GM12864 (cell line): ENCODE measurements at regions not wholly inside any gene's neighbourhood (a gene's known extent, or its start where the extent isn't known, plus 50 kb on each side); places are given as distances from the start of the nearest gene placed in this dataset.

Experiments used
- DNase-seq: peaks from one replicate; pipeline ENCODE4 v3.0.0-alpha.2; 2011; ENCODE audit warnings: low read depth
- H3K4me3 ChIP-seq: 2 replicates; pipeline ENCODE4 v1.5.1; 2011; ENCODE audit warnings: mild to moderate bottlenecking, low read depth, low read length, control low read depth
- TF ChIP-seq, protein P1 (sequence below): IDR thresholded peaks from 2 replicates; pipeline ENCODE4 v1.5.1; 2011; ENCODE audit warnings: low read depth, mild to moderate bottlenecking, moderate library complexity, low read length, control low read depth, inconsistent platforms; ENCODE audit errors: missing control alignments

GRCh38 chr20:60976913-60977312 is 275.1 kb upstream of the CDH4 start:
- DNase-seq, result no peak
- H3K4me3 ChIP-seq, result no peak overlapping the region
- TF ChIP-seq, protein P1, sequence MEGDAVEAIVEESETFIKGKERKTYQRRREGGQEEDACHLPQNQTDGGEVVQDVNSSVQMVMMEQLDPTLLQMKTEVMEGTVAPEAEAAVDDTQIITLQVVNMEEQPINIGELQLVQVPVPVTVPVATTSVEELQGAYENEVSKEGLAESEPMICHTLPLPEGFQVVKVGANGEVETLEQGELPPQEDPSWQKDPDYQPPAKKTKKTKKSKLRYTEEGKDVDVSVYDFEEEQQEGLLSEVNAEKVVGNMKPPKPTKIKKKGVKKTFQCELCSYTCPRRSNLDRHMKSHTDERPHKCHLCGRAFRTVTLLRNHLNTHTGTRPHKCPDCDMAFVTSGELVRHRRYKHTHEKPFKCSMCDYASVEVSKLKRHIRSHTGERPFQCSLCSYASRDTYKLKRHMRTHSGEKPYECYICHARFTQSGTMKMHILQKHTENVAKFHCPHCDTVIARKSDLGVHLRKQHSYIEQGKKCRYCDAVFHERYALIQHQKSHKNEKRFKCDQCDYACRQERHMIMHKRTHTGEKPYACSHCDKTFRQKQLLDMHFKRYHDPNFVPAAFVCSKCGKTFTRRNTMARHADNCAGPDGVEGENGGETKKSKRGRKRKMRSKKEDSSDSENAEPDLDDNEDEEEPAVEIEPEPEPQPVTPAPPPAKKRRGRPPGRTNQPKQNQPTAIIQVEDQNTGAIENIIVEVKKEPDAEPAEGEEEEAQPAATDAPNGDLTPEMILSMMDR, result no peak

- TF ChIP-seq, protein P1, result no peak
- H3K4me3 ChIP-seq, result no peak overlapping the region
- DNase-seq, result no peak
These were observed 274.2 kb upstream of the CDH4 start for GRCh38 chr20:60977901-60978300.

- H3K4me3 ChIP-seq, result no peak overlapping the region
- no peak for DNase-seq
- TF ChIP-seq, protein P1, result no peak
These were observed 267.4 kb upstream of the CDH4 start for GRCh38 chr20:60984666-60985065.

DNA sequence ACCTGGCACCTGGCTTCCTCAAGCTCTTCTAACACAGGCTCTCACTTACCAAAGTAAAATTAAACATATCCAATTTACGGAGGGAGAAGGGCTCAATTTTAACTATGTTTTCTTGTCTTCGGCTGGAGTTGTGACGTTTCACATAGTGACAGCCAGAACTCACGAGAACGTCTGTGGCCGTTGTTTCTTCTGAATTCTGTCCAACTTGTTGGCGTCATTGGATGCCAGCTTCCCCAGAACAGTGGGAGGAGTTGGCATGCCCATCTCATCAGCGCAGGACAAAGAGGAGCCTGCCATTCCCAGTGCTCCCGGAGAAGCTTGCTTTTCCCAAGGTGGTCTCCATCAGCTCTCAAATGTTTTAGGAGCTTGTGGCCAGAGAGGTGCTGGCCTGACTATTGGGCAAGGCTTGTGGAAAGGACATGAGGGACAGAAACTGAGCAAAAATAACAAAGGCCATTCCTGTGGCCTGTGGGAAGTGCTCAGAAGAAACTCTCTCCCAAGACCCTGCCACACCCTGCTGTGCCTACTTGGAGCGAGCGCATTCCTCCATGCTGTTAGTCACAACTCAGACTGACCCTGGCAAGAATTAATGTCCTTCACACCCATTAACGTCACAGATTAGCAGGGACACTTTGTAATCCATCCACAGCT is 265.4 kb upstream of the CDH4 start:
- DNase-seq, result no peak
- H3K4me3 ChIP-seq, result no peak overlapping the region
- TF ChIP-seq, protein P1, result no peak

DNA sequence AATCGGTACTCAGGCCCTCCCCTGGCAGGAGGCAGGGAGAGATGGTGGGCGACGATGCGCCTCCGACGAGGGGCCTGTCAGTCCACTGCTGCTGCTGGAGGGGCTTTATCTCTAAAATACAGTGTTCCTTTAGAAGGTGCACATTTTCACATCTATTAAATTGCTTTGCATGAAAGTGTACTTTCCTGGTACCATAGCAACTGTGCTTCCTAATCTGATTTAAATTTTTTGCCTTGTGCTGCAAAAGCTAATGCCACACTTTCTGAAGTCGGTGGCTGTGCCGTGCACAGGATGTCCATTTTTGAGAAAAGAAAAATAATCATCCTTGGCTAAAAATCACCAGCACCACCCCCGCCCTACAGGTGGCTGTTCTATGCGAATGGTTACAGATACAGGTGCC is 262.0 kb upstream of the CDH4 start:
- H3K4me3 ChIP-seq, result no peak overlapping the region
- TF ChIP-seq, protein P1, result no peak
- DNase-seq, result no peak

GRCh38 chr20:60990643-60991042 is 261.4 kb upstream of the CDH4 start:
- TF ChIP-seq, protein P1, result no peak
- H3K4me3 ChIP-seq, result no peak overlapping the region
- no peak for DNase-seq

GRCh38 chr20:60993433-60994044 is 258.5 kb upstream of the CDH4 start:
- no peak for DNase-seq
- H3K4me3 ChIP-seq, result no peak overlapping the region
- TF ChIP-seq, protein P1, result no peak
